OCI-LY7 (cell line): ENCODE measurements at regions not wholly inside any gene's neighbourhood (a gene's known extent, or its start where the extent isn't known, plus 50 kb on each side); places are given as distances from the start of the nearest gene placed in this dataset.

ENCODE experiments used
- BruUV-seq: library from RNA; stranded (reverse); fragments of 400-500 nt; replicated peaks from 2 replicates; lab custom pipeline; 2021; lab: Mats Ljungman, UMichigan
- CTCF ChIA-PET: fragments of 300-600 bp; sonication (Branson Sonifier 250); formaldehyde crosslinking; loops from one replicate; lab custom pipeline; 2022; ENCODE audit warnings: antibody characterized with exemption; ENCODE audit not compliant: unreplicated experiment; lab: Charles Lee
- POLR2A ChIA-PET: fragments of 300-600 bp; sonication (Branson Sonifier 250); formaldehyde crosslinking; loops from one replicate; lab custom pipeline; 2022; ENCODE audit warnings: antibody characterized with exemption; lab: Charles Lee
- DNase-seq: peaks from one replicate; pipeline ENCODE4 v3.0.0-alpha.2; 2015; ENCODE audit warnings: low spot score
- H2AFZ ChIP-seq: fragments of 200-600 bp; sonication (generic), shearing (Covaris generic); 2 replicates; pipeline ENCODE4 v1.6.1; 2014; ENCODE audit warnings: mild to moderate bottlenecking, antibody characterized with exemption, low read length, moderate library complexity
- H3K27ac ChIP-seq: fragments of 200-600 bp; sonication (generic); 2 replicates; pipeline ENCODE4 v1.5.1; 2014; ENCODE audit warnings: mixed run types, low read depth, mild to moderate bottlenecking, moderate library complexity, low read length, inconsistent platforms; ENCODE audit not compliant: poor library complexity, severe bottlenecking
- H3K36me3 ChIP-seq: fragments of 200-600 bp; sonication (generic); 2 replicates; pipeline ENCODE4 v1.6.1; 2014; ENCODE audit warnings: mild to moderate bottlenecking, antibody characterized with exemption, low read length, moderate library complexity, mixed read lengths; ENCODE audit not compliant: insufficient read depth
- H3K4me1 ChIP-seq: fragments of 200-600 bp; sonication (generic); 2 replicates; pipeline ENCODE4 v1.5.1; 2014; ENCODE audit warnings: mild to moderate bottlenecking, low read length; ENCODE audit not compliant: insufficient read depth, poor library complexity, severe bottlenecking
- H3K4me2 ChIP-seq: fragments of 200-600 bp; sonication (generic); 2 replicates; pipeline ENCODE4 v1.6.1; 2014; ENCODE audit warnings: mild to moderate bottlenecking, low read length
- H3K4me3 ChIP-seq: fragments of 200-600 bp; sonication (generic); 2 replicates; pipeline ENCODE4 v1.5.1; 2014; ENCODE audit warnings: mild to moderate bottlenecking, low read depth, low read length; ENCODE audit not compliant: poor library complexity, severe bottlenecking
- H3K79me2 ChIP-seq: fragments of 200-600 bp; sonication (generic); 2 replicates; pipeline ENCODE4 v1.6.1; 2016; ENCODE audit warnings: low read depth, mild to moderate bottlenecking, low read length, moderate library complexity, mixed read lengths; ENCODE audit not compliant: insufficient read depth
- H3K9me2 ChIP-seq: fragments of 200-600 bp; sonication (generic); 2 replicates; pipeline ENCODE4 v1.6.1; 2016; ENCODE audit warnings: mild to moderate bottlenecking, low read length, mixed read lengths; ENCODE audit not compliant: insufficient read depth
- H3K9me3 ChIP-seq: fragments of 200-600 bp; sonication (generic); 2 replicates; pipeline ENCODE4 v1.6.1; 2014; ENCODE audit warnings: mild to moderate bottlenecking, mixed run types, low read length, mixed read lengths
- H4K20me1 ChIP-seq: fragments of 200-600 bp; sonication (generic); 2 replicates; pipeline ENCODE4 v1.6.1; 2014; ENCODE audit warnings: mild to moderate bottlenecking, antibody characterized with exemption, low read length, moderate library complexity, mixed read lengths; ENCODE audit not compliant: insufficient read depth
- CTCF ChIP-seq: fragments of 200-600 bp; sonication (generic); conservative IDR thresholded peaks from 2 replicates; pipeline ENCODE4 v1.5.1; 2014; ENCODE audit warnings: mild to moderate bottlenecking, antibody characterized with exemption, low read length, moderate library complexity, mixed read lengths
- EZH2phosphoT487 ChIP-seq: fragments of 200-600 bp; sonication (generic); IDR thresholded peaks from 2 replicates; pipeline ENCODE4 v1.6.1; 2018; ENCODE audit warnings: low read depth, borderline replicate concordance, mild to moderate bottlenecking, mixed run types, antibody characterized with exemption, low read length, moderate library complexity, mixed read lengths
- intact Hi-C: fragments of 100-400 bp; cut with micrococcal nuclease; formaldehyde crosslinking; loops from one replicate; pipeline ENCODE4 v1.10.0; 2022; ENCODE audit not compliant: unreplicated experiment

- CTCF ChIA-PET = no interaction called here
- no peak for TF ChIP-seq EZH2phosphoT487
- no peak for TF ChIP-seq CTCF
These were observed 305.2 kb upstream of the FOXG1 start for GRCh38 chr14:28461389-28461788.

GRCh38 chr14:28467611-28468010 lies 299.0 kb upstream of the FOXG1 start:
- Histone ChIP-seq H3K27ac (no peak overlapping the region), H2AFZ (no peak overlapping the region), H3K4me2 (no peak overlapping the region), H3K4me1 (no peaks in the 10 kb centered on the region), H3K4me3 (no peak overlapping the region), H3K9me3 (0 out of 2 replicates have a peak, but pooled peaks cover 19% of the 10 kb centered on the region), H3K36me3 (no peaks in the 10 kb centered on the region), H3K9me2 (no peaks in the 10 kb centered on the region), H4K20me1 (no peaks in the 10 kb centered on the region), H3K79me2 (no peaks in the 10 kb centered on the region)
- TF ChIP-seq EZH2phosphoT487 = no peak
- no peak for TF ChIP-seq CTCF
- BruUV-seq = no TSS peak
- no peak for DNase-seq
- intact Hi-C loops = no loop called here
- ChIA-PET POLR2A (no interaction called here), CTCF (no interaction called here)

More at GRCh38 chr14:28461389-28461788, 305.2 kb upstream of the FOXG1 start:
- Histone ChIP-seq H3K27ac (no peak overlapping the region), H3K9me2 (no peaks in the 10 kb centered on the region), H3K79me2 (no peaks in the 10 kb centered on the region), H3K9me3 (peaks cover 18% of the 10 kb centered on the region; the same call in 1 of the 2 replicates), H3K4me1 (no peaks in the 10 kb centered on the region), H3K4me3 (no peak overlapping the region), H3K4me2 (no peak overlapping the region), H4K20me1 (no peaks in the 10 kb centered on the region), H3K36me3 (no peaks in the 10 kb centered on the region), H2AFZ (no peak overlapping the region)
- no peak for DNase-seq
- BruUV-seq = no TSS peak
- POLR2A ChIA-PET = no interaction called here
- intact Hi-C loops = no loop called here

- TF ChIP-seq EZH2phosphoT487 (no peak), CTCF (no peak)
- Histone ChIP-seq H2AFZ (no peak overlapping the region), H4K20me1 (no peaks in the 10 kb centered on the region), H3K4me3 (no peak overlapping the region), H3K4me2 (no peak overlapping the region), H3K9me3 (0 out of 2 replicates have a peak, but pooled peaks cover 19% of the 10 kb centered on the region), H3K9me2 (no peaks in the 10 kb centered on the region), H3K4me1 (no peaks in the 10 kb centered on the region), H3K36me3 (no peaks in the 10 kb centered on the region), H3K79me2 (no peaks in the 10 kb centered on the region), H3K27ac (no peak overlapping the region)
- POLR2A ChIA-PET = interaction anchor here (0.6 kb wide), 1 partner anchor 225 kb away, joined by 3 read pairs; no protein-coding TSS in a partner anchor
- CTCF ChIA-PET = no interaction called here
- no TSS peak for BruUV-seq
- intact Hi-C loops = no loop called here
- no peak for DNase-seq
These were observed 298.1 kb upstream of the FOXG1 start for GRCh38 chr14:28468191-28469151.
